ENCODE measurements at regions not wholly inside any gene's neighbourhood (a gene's known extent, or its start where the extent isn't known, plus 50 kb on each side); places are given as distances from the start of the nearest gene placed in this dataset.

GRCh38 chr2:241929551-241930490 is 60.3 kb downstream of the RTP5 start:
- TF ChIP-seq, protein P1, sequence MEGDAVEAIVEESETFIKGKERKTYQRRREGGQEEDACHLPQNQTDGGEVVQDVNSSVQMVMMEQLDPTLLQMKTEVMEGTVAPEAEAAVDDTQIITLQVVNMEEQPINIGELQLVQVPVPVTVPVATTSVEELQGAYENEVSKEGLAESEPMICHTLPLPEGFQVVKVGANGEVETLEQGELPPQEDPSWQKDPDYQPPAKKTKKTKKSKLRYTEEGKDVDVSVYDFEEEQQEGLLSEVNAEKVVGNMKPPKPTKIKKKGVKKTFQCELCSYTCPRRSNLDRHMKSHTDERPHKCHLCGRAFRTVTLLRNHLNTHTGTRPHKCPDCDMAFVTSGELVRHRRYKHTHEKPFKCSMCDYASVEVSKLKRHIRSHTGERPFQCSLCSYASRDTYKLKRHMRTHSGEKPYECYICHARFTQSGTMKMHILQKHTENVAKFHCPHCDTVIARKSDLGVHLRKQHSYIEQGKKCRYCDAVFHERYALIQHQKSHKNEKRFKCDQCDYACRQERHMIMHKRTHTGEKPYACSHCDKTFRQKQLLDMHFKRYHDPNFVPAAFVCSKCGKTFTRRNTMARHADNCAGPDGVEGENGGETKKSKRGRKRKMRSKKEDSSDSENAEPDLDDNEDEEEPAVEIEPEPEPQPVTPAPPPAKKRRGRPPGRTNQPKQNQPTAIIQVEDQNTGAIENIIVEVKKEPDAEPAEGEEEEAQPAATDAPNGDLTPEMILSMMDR (IDR thresholded peaks at IDR 0.05) = no peak
- TF ChIP-seq EP300 (IDR thresholded peaks at IDR 0.05) = no peak
- no peak for TF ChIP-seq POLR2A (IDR thresholded peaks at IDR 0.05)

Data from gastroesophageal sphincter (tissue), 3 donors.